Astrocyte of the cerebellum (primary cell): ENCODE measurements at regions not wholly inside any gene's neighbourhood (a gene's known extent, or its start where the extent isn't known, plus 50 kb on each side); places are given as distances from the start of the nearest gene placed in this dataset.

Experiments used
- DNase-seq: peaks from one replicate; pipeline ENCODE4 v3.0.0-alpha.2; 2011; ENCODE audit warnings: low read depth
- H3K4me3 ChIP-seq: 2 replicates; pipeline ENCODE4 v1.5.1; 2011; ENCODE audit warnings: mild to moderate bottlenecking, low read depth, low read length, moderate library complexity
- in situ Hi-C: cut with HindIII; loops from 2 replicates; pipeline ENCODE4 v1.10.0; 2017; ENCODE audit warnings: low sequenced_read_pairs
- TF ChIP-seq, protein P1 (sequence below): IDR thresholded peaks from 2 replicates; pipeline ENCODE4 v1.5.1; 2012; ENCODE audit warnings: low read length, low read depth, moderate library complexity, mild to moderate bottlenecking; ENCODE audit errors: missing control alignments

DNA sequence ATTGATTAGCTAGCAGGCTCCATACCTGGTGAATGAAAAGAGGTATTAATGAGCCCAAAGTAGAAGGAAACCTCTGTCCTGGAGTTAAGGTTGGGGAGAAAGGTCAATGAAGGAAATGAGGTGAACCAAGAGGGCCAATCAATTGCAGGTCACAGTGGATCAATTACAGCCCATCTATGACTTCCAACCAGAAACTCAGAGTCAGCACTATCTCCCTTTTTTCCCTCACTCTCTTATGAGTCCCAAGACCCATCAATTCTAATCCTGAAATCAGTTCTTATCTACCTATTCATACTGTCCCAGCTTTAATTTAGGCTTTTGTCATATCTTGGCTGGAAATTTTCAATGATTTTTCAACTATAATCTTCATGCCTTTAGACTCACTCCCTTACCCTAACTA lies 433.2 kb upstream of the PKN2 start:
- in situ Hi-C loops = no loop called here
- TF ChIP-seq, protein P1, sequence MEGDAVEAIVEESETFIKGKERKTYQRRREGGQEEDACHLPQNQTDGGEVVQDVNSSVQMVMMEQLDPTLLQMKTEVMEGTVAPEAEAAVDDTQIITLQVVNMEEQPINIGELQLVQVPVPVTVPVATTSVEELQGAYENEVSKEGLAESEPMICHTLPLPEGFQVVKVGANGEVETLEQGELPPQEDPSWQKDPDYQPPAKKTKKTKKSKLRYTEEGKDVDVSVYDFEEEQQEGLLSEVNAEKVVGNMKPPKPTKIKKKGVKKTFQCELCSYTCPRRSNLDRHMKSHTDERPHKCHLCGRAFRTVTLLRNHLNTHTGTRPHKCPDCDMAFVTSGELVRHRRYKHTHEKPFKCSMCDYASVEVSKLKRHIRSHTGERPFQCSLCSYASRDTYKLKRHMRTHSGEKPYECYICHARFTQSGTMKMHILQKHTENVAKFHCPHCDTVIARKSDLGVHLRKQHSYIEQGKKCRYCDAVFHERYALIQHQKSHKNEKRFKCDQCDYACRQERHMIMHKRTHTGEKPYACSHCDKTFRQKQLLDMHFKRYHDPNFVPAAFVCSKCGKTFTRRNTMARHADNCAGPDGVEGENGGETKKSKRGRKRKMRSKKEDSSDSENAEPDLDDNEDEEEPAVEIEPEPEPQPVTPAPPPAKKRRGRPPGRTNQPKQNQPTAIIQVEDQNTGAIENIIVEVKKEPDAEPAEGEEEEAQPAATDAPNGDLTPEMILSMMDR = no peak
- no peak overlapping the region for H3K4me3 ChIP-seq
- DNase-seq = no peak

DNA sequence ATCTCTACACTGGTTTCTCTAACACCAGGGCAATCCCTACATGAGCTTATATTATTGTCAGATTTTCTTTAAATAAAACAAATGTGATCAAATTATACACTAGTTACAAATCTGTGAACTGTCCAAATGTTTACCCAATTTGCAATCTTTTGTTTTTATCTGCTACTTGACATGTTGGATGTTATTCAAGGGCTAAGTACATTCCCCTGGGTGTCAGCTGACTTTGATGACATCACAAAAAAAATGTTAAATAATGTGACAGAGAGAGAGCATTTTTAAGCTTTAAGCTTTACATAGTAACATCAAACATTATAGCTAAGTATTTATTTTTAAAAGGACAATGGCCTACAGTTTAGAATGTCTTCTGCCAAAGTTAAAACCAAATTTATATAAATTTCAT lies 431.3 kb upstream of the PKN2 start:
- no peak for DNase-seq
- H3K4me3 ChIP-seq = no peak overlapping the region
- in situ Hi-C loops = no loop called here
- TF ChIP-seq, protein P1 = no peak

DNA sequence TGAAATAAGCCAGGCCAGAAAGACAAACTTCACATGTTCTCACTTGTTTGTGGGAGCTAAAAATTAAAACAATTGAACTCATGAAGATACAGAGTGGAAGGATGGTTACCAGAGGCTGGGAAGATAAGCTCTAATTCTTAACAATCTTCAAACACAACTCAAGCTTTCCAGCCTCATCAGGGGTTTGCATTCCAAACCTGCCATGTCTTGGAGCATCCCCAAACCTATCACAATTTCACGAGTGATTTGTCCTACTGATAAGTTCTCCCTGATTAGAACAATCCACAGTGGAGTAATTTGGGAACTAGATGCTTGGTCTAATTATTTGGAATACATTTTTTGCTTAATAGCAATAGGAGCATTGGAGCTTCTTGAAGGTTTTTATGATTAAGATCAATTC lies 418.5 kb upstream of the PKN2 start:
- no peak for DNase-seq
- no peak overlapping the region for H3K4me3 ChIP-seq
- TF ChIP-seq, protein P1 = no peak
- in situ Hi-C loops = no loop called here

DNA sequence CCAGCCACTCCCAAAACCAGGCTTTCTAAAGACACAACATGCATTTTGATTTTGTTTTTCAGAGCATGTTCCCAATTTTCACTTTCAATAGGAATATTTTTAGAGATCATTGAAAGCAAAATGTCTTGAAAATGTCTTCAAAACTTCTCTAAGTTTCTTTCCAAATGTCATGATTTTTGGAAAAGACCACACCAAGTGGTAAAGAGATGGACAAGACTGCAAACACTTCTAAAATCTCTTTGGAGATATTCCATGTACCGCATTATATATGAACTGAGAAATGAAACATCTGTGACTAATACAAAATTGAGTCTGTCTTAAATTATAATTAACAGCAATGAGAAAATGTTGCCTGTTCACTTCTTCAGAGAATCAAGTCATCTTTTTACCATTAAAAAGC lies 418.0 kb upstream of the PKN2 start:
- no peak overlapping the region for H3K4me3 ChIP-seq
- TF ChIP-seq, protein P1 = no peak
- in situ Hi-C loops = no loop called here
- no peak for DNase-seq

DNA sequence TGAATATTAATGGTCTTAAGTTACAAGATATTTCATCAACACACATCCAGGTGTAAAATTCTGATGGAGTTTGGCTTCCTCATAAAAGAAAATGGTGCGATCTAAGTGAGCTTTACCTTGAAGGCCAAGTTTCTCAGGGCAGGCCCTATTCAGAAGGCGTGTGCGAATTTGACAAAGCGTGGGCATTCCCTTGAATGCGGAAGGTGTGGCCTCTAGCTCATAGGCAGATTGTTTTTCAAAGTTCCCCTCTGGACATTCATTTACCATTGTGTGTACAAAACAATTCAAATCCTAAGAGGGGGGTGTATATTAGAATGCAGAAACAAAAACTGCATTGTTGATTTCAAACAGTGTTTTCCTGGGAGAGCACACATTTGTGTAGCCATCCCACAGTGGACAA lies 411.9 kb upstream of the PKN2 start:
- no peak overlapping the region for H3K4me3 ChIP-seq
- in situ Hi-C loops = no loop called here
- TF ChIP-seq, protein P1 = no peak
- no peak for DNase-seq

DNA sequence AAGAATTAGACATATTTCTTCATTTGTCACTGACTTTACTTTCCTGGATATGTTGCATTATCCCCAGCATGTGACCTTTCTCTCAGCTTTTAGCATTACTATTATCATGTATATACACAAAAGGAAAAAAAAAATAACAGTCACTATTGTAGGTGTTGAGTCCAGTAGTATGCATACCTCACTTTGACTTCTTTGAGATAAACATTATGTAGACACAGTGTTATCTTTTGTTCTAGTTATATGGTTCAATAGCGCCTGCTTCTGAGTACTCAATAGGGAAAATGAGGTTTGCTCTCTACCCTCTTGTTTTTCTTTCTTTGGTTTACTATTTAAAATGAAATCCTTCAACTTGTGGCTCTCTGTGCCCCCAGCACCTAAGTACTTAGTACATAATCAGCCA lies 409.6 kb upstream of the PKN2 start:
- no peak overlapping the region for H3K4me3 ChIP-seq
- in situ Hi-C loops = no loop called here
- no peak for DNase-seq
- TF ChIP-seq, protein P1 = no peak
